GM19395 (cell line): ENCODE measurements at regions not wholly inside any gene's neighbourhood (a gene's known extent, or its start where the extent isn't known, plus 50 kb on each side); places are given as distances from the start of the nearest gene placed in this dataset.

ENCODE experiments used
- ATAC-seq: cut with Tn5 transposase; IDR thresholded peaks from one replicate; pipeline ENCODE4 v1.9.1; 2021; ENCODE audit warnings: mild to moderate bottlenecking, moderate library complexity; ENCODE audit not compliant: unreplicated experiment

- no peak for ATAC-seq
Observed at GRCh38 chr14:39851202-39851601, 419.0 kb upstream of the FBXO33 start.

- no peak for ATAC-seq
Observed at GRCh38 chr14:39847852-39848251, 415.6 kb upstream of the FBXO33 start.

DNA sequence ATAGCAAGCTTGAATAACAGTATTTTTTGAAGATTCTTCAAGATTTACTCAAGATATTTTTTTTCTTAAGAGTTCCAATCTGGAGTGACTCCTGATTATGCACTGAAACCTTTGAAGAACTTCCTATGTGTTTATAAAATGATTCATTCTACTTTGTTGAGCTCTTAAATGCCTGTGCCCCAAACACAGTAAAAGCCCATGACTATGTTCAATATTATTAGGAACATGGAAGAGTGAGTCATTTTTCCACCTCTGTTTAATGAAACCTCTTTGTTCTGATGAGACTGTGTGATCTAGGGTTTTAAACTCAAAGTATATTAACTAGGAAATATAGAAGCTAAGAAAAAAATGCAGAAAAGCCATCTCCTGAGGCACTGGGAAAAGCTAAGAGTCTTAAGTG lies 415.0 kb upstream of the FBXO33 start:
- ATAC-seq: no peak

GRCh38 chr14:39843881-39844280 lies 411.6 kb upstream of the FBXO33 start:
- ATAC-seq: no peak

GRCh38 chr14:39841088-39841487 lies 408.9 kb upstream of the FBXO33 start:
- ATAC-seq: peak; percentile 76

DNA sequence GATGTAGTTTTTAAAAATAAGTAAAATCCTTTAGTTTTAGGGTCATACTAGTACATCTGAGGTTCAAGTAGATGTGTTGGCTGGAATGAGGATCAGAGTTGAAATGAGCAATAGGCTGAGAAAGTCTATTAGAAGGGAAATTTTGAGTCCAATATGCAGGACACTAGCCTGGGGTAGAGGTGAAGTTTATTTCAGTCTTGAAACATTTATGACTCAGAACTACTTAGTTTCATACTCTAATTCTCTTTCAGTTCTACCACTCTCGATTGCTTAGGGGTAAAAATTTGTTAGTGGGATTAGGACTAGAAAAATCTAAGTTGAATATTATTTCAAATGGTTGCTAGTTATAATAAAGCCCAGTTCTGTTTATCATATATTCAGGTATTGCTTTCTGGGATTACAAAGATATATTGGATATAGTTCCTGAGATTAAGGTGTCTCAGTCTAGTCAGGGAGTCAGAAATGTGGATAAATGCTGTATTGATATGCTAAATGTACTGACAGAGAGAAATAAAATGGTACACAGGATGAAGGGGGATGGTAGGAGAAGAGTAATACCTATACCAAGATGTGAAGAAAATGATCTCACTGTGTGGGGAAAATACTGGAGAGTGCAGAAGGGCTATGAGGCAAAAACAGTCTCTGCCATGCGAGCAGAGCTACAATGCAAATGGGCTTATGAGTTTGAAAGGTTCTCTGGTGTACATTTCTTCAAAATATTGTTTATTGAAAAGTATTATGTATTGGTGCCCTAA lies 395.8 kb upstream of the FBXO33 start:
- ATAC-seq: peak; percentile 99

GRCh38 chr14:39812532-39813320 lies 380.5 kb upstream of the FBXO33 start:
- ATAC-seq: no peak

- no peak for ATAC-seq
Observed at GRCh38 chr14:39807271-39807670, 375.0 kb upstream of the FBXO33 start.

DNA sequence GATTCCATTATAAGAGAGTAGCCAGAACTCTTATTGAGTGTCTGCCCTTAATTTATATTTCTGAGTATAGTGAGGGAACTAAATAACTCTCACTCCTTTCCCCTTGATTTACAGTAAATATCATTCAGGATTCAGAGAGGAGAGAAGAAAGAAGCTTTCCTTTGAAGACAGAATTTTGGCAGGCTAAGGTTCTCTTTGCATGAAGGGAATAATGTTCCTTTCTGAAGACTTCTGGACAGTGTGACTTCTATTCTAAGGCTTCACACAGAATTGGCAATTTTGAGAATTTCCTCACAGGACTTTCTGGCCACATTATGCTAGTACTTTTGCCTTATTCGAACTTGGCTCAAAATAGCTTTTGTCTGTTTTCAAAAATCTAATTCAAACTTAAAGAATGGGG lies 352.2 kb upstream of the FBXO33 start:
- ATAC-seq: no peak

DNA sequence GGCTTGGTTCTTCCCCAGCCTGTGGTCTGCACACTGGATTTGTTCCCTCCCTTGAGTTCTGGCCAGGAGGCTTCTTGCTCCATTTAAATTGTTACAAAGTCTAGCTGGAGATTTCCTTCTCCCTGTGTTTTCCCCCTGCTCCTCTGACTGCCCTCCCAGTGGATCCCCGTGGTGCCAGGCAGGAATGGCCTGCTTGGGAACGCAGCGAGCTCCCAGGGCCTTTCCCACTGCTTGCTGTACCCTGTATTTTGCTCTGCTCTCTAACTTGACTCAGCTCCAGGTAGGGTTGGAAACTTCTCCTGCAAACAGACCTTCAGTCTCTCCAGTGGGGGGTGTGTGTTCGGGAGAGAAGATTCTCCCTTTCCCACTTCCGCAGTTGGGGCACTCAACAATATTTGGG lies 349.2 kb upstream of the FBXO33 start:
- no peak for ATAC-seq

GRCh38 chr14:39773387-39774126 lies 341.3 kb upstream of the FBXO33 start:
- no peak for ATAC-seq

DNA sequence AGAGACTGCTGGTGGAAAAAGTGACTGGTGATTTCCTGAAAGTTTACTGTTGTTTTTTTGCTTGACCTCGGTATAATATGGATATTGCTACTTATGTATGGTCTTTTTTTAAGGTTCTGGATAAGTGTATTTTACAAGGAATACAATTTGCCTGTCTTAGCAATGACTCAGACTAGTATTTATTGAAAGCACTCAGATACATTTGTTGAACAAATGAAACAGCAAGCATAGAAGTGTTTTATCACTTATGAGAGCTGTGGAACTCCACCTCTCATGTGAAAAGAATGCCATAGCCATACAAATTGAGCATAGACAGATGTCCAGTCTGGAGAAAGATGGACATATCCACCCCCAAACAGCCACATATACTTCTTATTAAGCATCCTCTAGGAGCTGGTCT lies 340.4 kb upstream of the FBXO33 start:
- no peak for ATAC-seq

DNA sequence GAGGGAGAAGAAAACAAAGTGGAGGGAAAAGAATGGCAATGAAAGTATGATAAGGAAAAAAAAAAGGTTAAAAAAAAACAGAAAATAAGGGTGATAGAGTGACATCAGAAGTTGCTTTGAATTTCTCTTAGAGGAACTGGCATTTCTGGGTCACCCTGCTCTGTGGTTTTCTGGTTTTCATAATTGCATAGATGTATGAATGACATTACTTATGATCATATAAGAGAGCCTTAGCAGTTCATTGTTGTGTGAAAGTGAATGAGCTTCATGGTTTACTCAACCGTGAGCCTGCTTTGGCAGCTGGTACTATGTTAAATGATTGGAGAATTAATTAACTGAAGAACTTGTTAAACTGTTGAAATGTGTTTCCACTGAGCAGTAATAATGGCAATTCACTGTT lies 336.4 kb upstream of the FBXO33 start:
- peak; percentile 90 for ATAC-seq

GRCh38 chr14:39766397-39767000 lies 334.3 kb upstream of the FBXO33 start:
- ATAC-seq: no peak

- no peak for ATAC-seq
Observed at GRCh38 chr14:39765676-39766075, 333.4 kb upstream of the FBXO33 start.

GRCh38 chr14:39763402-39763890 lies 331.2 kb upstream of the FBXO33 start:
- peak; percentile 65 for ATAC-seq

- ATAC-seq: peak; percentile 73
Observed at GRCh38 chr14:39762576-39763401, 330.6 kb upstream of the FBXO33 start.

- ATAC-seq: peak; percentile 87
Observed at GRCh38 chr14:39755269-39755878, 323.1 kb upstream of the FBXO33 start.

DNA sequence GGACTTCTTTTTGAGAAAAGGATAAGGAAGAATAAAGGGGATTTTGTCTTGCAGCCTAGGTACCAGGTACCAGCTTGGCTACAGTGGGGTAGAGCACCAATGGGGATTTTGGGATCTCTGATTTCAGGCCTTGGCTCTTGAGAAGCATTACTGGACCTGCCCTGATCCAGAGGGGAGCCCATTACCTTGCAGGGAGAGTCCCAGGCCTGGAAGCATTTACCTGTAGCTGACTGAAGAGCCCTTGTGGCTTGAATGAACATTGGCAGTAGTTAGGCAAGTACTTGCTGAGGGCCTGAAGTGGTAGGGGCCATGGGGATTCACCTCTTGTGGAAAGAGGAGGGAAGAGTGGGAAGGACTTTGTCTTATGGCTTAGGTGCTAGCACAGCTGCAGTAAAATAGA lies 308.2 kb upstream of the FBXO33 start:
- no peak for ATAC-seq

DNA sequence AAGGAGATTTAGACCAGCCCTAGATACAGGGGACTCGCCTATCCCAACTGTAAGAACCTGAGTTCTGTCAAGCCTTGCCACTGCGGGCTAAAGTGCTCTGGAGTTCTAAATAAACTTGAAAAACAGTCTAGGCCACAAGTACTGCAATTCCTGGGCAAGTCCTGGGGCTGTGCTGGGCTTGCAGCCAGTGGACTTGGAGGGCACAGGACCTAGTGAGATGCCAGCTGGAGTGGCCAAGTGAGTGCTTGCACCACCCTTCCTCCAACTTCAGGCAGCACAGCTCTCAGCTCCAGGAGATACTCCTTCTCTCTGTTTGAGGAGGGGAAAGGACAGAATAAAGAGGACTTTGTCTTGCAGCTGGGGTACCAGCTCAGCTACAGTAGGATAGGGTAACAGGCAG lies 307.6 kb upstream of the FBXO33 start:
- ATAC-seq: no peak
